C4-2B (cell line): ENCODE measurements at regions not wholly inside any gene's neighbourhood (a gene's known extent, or its start where the extent isn't known, plus 50 kb on each side); places are given as distances from the start of the nearest gene placed in this dataset.

Experiments used
- ZFX ChIP-seq: fragments of 450-650 bp; IDR thresholded peaks from 2 replicates; pipeline ENCODE4 v1.6.1; 2017
- TF ChIP-seq, protein P1 (sequence below): fragments of 450-650 bp; conservative IDR thresholded peaks from 2 replicates; pipeline ENCODE4 v1.5.1; 2017; ENCODE audit warnings: mild to moderate bottlenecking

DNA sequence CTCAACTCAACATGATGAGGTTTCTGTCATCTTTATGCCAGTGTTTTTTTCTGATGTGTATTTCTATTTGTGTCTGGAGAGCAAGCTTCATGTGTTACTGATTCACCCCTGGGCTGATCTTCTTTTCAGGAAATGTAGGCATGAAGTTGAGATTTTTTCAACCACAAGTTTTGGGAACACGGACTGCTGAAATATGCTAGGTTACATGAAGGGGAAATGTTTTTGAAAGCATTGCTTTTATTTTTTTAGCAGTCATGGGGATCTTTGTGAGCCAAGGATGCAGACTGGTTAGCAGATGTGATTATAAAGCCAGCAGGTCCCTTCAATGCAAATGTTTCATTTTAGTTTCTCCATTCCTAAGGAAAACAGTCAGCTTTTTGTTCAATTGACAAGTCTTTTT, 219.3 kb upstream of the COL8A1 start:
- TF ChIP-seq, protein P1, sequence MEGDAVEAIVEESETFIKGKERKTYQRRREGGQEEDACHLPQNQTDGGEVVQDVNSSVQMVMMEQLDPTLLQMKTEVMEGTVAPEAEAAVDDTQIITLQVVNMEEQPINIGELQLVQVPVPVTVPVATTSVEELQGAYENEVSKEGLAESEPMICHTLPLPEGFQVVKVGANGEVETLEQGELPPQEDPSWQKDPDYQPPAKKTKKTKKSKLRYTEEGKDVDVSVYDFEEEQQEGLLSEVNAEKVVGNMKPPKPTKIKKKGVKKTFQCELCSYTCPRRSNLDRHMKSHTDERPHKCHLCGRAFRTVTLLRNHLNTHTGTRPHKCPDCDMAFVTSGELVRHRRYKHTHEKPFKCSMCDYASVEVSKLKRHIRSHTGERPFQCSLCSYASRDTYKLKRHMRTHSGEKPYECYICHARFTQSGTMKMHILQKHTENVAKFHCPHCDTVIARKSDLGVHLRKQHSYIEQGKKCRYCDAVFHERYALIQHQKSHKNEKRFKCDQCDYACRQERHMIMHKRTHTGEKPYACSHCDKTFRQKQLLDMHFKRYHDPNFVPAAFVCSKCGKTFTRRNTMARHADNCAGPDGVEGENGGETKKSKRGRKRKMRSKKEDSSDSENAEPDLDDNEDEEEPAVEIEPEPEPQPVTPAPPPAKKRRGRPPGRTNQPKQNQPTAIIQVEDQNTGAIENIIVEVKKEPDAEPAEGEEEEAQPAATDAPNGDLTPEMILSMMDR, result no peak
- no peak for TF ChIP-seq ZFX
